NOMO-1 treated with dmso at 0.1 percent for 144 hours (cell line): ENCODE measurements at regions not wholly inside any gene's neighbourhood (a gene's known extent, or its start where the extent isn't known, plus 50 kb on each side); places are given as distances from the start of the nearest gene placed in this dataset.
"Not testable (repeated sequence)": the region's sequence is repeated elsewhere in the genome, so short reads cannot be mapped to it uniquely, and the experiment has no call there.

Experiments
- DNase-seq: peaks from one replicate; lab custom pipeline; 2025; ENCODE audit not compliant: unreplicated experiment; lab: John Stamatoyannopoulos, UW

- DNase-seq: no peak
Observed at GRCh38 chr13:75961911-75962310, 325.8 kb downstream of the LMO7 start.

- no peak for DNase-seq
Observed at GRCh38 chr13:75960538-75960994, 324.4 kb downstream of the LMO7 start.

GRCh38 chr13:75959861-75960481 is 323.8 kb downstream of the LMO7 start:
- DNase-seq: no peak

GRCh38 chr13:75953589-75953988 is 317.5 kb downstream of the LMO7 start:
- DNase-seq: not testable (repeated sequence)

GRCh38 chr13:75947448-75947847 is 311.3 kb downstream of the LMO7 start:
- no peak for DNase-seq

- no peak for DNase-seq
Observed at GRCh38 chr13:75946536-75947284, 310.6 kb downstream of the LMO7 start.

GRCh38 chr13:75945841-75946482 is 309.8 kb downstream of the LMO7 start:
- DNase-seq: no peak

GRCh38 chr13:75938811-75939560 is 302.9 kb downstream of the LMO7 start:
- DNase-seq: no peak

- no peak for DNase-seq
Observed at GRCh38 chr13:75936791-75937190, 300.7 kb downstream of the LMO7 start.

GRCh38 chr13:75935805-75936204 is 299.7 kb downstream of the LMO7 start:
- DNase-seq: no peak

- DNase-seq: no peak
Observed at GRCh38 chr13:75934889-75935288, 298.8 kb downstream of the LMO7 start.

- DNase-seq: no peak
Observed at GRCh38 chr13:75932636-75933035, 296.5 kb downstream of the LMO7 start.

- no peak for DNase-seq
Observed at GRCh38 chr13:75931116-75931515, 295.0 kb downstream of the LMO7 start.

GRCh38 chr13:75929076-75929475 is 292.9 kb downstream of the LMO7 start:
- DNase-seq: no peak

GRCh38 chr13:75927183-75927669 is 291.1 kb downstream of the LMO7 start:
- no peak for DNase-seq

GRCh38 chr13:75920536-75920935 is 284.4 kb downstream of the LMO7 start:
- no peak for DNase-seq

GRCh38 chr13:75919660-75920199 is 283.6 kb downstream of the LMO7 start:
- DNase-seq: no peak

GRCh38 chr13:75915066-75915465 is 278.9 kb downstream of the LMO7 start:
- DNase-seq: no peak

- no peak for DNase-seq
Observed at GRCh38 chr13:75913925-75914324, 277.8 kb downstream of the LMO7 start.

- no peak for DNase-seq
Observed at GRCh38 chr13:75910591-75910990, 274.5 kb downstream of the LMO7 start.
